Gastrocnemius medialis (tissue), 4 donors: ENCODE measurements at regions not wholly inside any gene's neighbourhood (a gene's known extent, or its start where the extent isn't known, plus 50 kb on each side); places are given as distances from the start of the nearest gene placed in this dataset.

Experiments used
- CTCF ChIP-seq, 5 experiments: fragments of 450-650 bp in 3 of 5; fragments of 200-600 bp in 2 of 5; sonication (generic) in 2 of 5; IDR thresholded peaks in 4 of 5; conservative IDR thresholded peaks in 1 of 5; 1 replicate in 4 of 5; 2 replicates in 1 of 5; pipeline ENCODE4 v1.5.1; 2016 to 2019; ENCODE audit warnings: antibody characterized with exemption in 5 of 5, mild to moderate bottlenecking in 3 of 5, moderate library complexity in 3 of 5
- POLR2A ChIP-seq, 2 donors: fragments of 450-650 bp; IDR thresholded peaks; one replicate each; pipeline ENCODE4 v1.6.1; 2017; ENCODE audit warnings: antibody characterized with exemption in 2 of 2, mild to moderate bottlenecking in 2 of 2, moderate library complexity in 2 of 2

GRCh38 chr20:10771435-10772140 is 97.8 kb upstream of the JAG1 start:
- TF ChIP-seq CTCF (IDR thresholded peaks at IDR 0.05 in 4 of 5, conservative IDR thresholded peaks at IDR 0.05 in 1 of 5) (no peak), POLR2A (IDR thresholded peaks at IDR 0.05) (no peak)
